Astrocyte (in vitro differentiated cells and primary cell): ENCODE measurements at regions not wholly inside any gene's neighbourhood (a gene's known extent, or its start where the extent isn't known, plus 50 kb on each side); places are given as distances from the start of the nearest gene placed in this dataset.
A peak's percentile ranks its signal among the peaks of the same experiment; 100 is the strongest.

Experiments
- DNase-seq: peaks from one replicate; pipeline ENCODE4 v3.0.0-alpha.2; 2010; ENCODE audit warnings: low read depth
- FAIRE-seq: peaks from 2 replicates; lab custom pipeline; 2011; peaks lifted over from hg19 to GRCh38; lab: Jason Lieb, UNC
- H2AFZ ChIP-seq: 2 replicates; pipeline ENCODE4 v1.6.0; 2012; ENCODE audit warnings: low read depth, low read length, inconsistent platforms
- H3K27ac ChIP-seq: 2 replicates; pipeline ENCODE4 v1.5.1; 2011; ENCODE audit warnings: low read depth, low read length, inconsistent platforms
- H3K27me3 ChIP-seq: 2 replicates; pipeline ENCODE4 v1.6.0; 2011; ENCODE audit warnings: low read length, inconsistent platforms; ENCODE audit not compliant: insufficient read depth
- H3K36me3 ChIP-seq: 2 replicates; pipeline ENCODE4 v1.5.1; 2011; ENCODE audit warnings: low read length, inconsistent platforms; ENCODE audit not compliant: insufficient read depth
- H3K4me1 ChIP-seq: 2 replicates; pipeline ENCODE4 v1.5.1; 2011; ENCODE audit warnings: low read length, inconsistent platforms; ENCODE audit not compliant: insufficient read depth
- H3K4me2 ChIP-seq: 2 replicates; pipeline ENCODE4 v1.6.0; 2012; ENCODE audit warnings: low read length, inconsistent platforms
- H3K4me3 ChIP-seq: 2 replicates; pipeline ENCODE4 v1.5.1; 2011; ENCODE audit warnings: low read depth, mild to moderate bottlenecking, low read length, inconsistent platforms; ENCODE audit not compliant: insufficient read depth
- H3K79me2 ChIP-seq: 2 replicates; pipeline ENCODE4 v1.6.0; 2012; ENCODE audit warnings: mild to moderate bottlenecking, low read length, inconsistent platforms; ENCODE audit not compliant: insufficient read depth
- H3K9ac ChIP-seq: 2 replicates; pipeline ENCODE4 v1.6.0; 2012; ENCODE audit warnings: mild to moderate bottlenecking, low read length, inconsistent platforms
- H3K9me3 ChIP-seq: 2 replicates; pipeline ENCODE4 v1.5.1; 2012; ENCODE audit warnings: low read depth, mild to moderate bottlenecking, low read length, inconsistent platforms; ENCODE audit not compliant: insufficient read depth
- H4K20me1 ChIP-seq: 2 replicates; pipeline ENCODE4 v1.6.0; 2012; ENCODE audit warnings: low read length, inconsistent platforms; ENCODE audit not compliant: insufficient read depth
- H3K27ac Mint-ChIP-seq: one replicate; pipeline ENCODE4 v1.8.0; 2021; ENCODE audit warnings: mild to moderate bottlenecking, mixed read lengths; ENCODE audit not compliant: unreplicated experiment
- H3K27me3 Mint-ChIP-seq: one replicate; pipeline ENCODE4 v1.8.0; 2021; ENCODE audit warnings: low read depth, mixed read lengths; ENCODE audit not compliant: unreplicated experiment
- H3K36me3 Mint-ChIP-seq: one replicate; pipeline ENCODE4 v1.8.0; 2021; ENCODE audit warnings: low read depth, mixed read lengths; ENCODE audit not compliant: unreplicated experiment
- H3K4me1 Mint-ChIP-seq: one replicate; pipeline ENCODE4 v1.8.0; 2021; ENCODE audit warnings: low read depth, mixed read lengths; ENCODE audit not compliant: unreplicated experiment
- H3K4me3 Mint-ChIP-seq: one replicate; pipeline ENCODE4 v1.8.0; 2021; ENCODE audit warnings: mild to moderate bottlenecking, moderate library complexity, mixed read lengths; ENCODE audit not compliant: unreplicated experiment
- H3K9me3 Mint-ChIP-seq: one replicate; pipeline ENCODE4 v1.8.0; 2021; ENCODE audit warnings: mild to moderate bottlenecking, mixed read lengths; ENCODE audit not compliant: unreplicated experiment
- CTCF ChIP-seq: IDR thresholded peaks from 2 replicates; pipeline ENCODE4 v1.5.1; 2011; ENCODE audit warnings: low read depth, mild to moderate bottlenecking, inconsistent platforms, low read length, moderate library complexity; ENCODE audit not compliant: insufficient read depth
- EZH2 ChIP-seq: IDR thresholded peaks from 2 replicates; pipeline ENCODE4 v1.6.1; 2012; ENCODE audit warnings: mild to moderate bottlenecking, low read length, inconsistent platforms; ENCODE audit not compliant: insufficient read depth

GRCh38 chr3:66552846-66553245, 52.0 kb upstream of the LRIG1 start:
- Histone ChIP-seq H3K4me2 (no peak overlapping the region), H3K4me1 (no peaks in the 10 kb centered on the region), H4K20me1 (no peaks in the 10 kb centered on the region), H3K9me3 (no peaks in the 10 kb centered on the region), H3K27ac (no peak overlapping the region), H3K9ac (no peak overlapping the region), H3K27me3 (no peaks in the 10 kb centered on the region), H3K79me2 (no peaks in the 10 kb centered on the region), H3K4me3 (no peak overlapping the region), H2AFZ (no peak overlapping the region), H3K36me3 (no peaks in the 10 kb centered on the region)
- no peak overlapping the region for H3K27ac Mint-ChIP-seq
- H3K36me3 Mint-ChIP-seq: no peaks in the 10 kb centered on the region
- H3K27me3 Mint-ChIP-seq: no peaks in the 10 kb centered on the region
- TF ChIP-seq EZH2 (no peak), CTCF (no peak)
- no peak overlapping the region for H3K4me3 Mint-ChIP-seq
- H3K4me1 Mint-ChIP-seq: peaks cover 13% of the 10 kb centered on the region
- FAIRE-seq (no peak), DNase-seq (no peak)
- H3K9me3 Mint-ChIP-seq: no peaks in the 10 kb centered on the region

- Histone ChIP-seq H3K4me1 (no peaks in the 10 kb centered on the region), H3K4me2 (peak overlapping the region; percentile 3), H3K9me3 (no peaks in the 10 kb centered on the region), H3K27me3 (no peaks in the 10 kb centered on the region), H3K27ac (no peak overlapping the region), H4K20me1 (no peaks in the 10 kb centered on the region), H3K4me3 (no peak overlapping the region), H3K36me3 (no peaks in the 10 kb centered on the region), H3K9ac (no peak overlapping the region), H3K79me2 (no peaks in the 10 kb centered on the region), H2AFZ (no peak overlapping the region)
- FAIRE-seq: no peak
- no peak for TF ChIP-seq EZH2
- TF ChIP-seq CTCF: no peak
- Mint-ChIP-seq H3K27me3 (no peaks in the 10 kb centered on the region), H3K9me3 (no peaks in the 10 kb centered on the region), H3K4me3 (no peak overlapping the region), H3K36me3 (no peaks in the 10 kb centered on the region), H3K4me1 (peaks cover 13% of the 10 kb centered on the region), H3K27ac (peak overlapping the region; percentile 67)
- no peak for DNase-seq
These were observed 52.8 kb upstream of the LRIG1 start for GRCh38 chr3:66553441-66554113.

- Histone ChIP-seq H3K27ac (no peak overlapping the region), H4K20me1 (no peaks in the 10 kb centered on the region), H3K27me3 (no peaks in the 10 kb centered on the region), H3K36me3 (no peaks in the 10 kb centered on the region), H2AFZ (no peak overlapping the region), H3K4me2 (peak overlapping the region; percentile 3), H3K9ac (no peak overlapping the region), H3K9me3 (no peaks in the 10 kb centered on the region), H3K4me3 (no peak overlapping the region), H3K79me2 (no peaks in the 10 kb centered on the region), H3K4me1 (no peaks in the 10 kb centered on the region)
- H3K27ac Mint-ChIP-seq: no peak overlapping the region
- DNase-seq (peak; percentile 47), FAIRE-seq (no peak)
- no peaks in the 10 kb centered on the region for H3K36me3 Mint-ChIP-seq
- peaks cover 13% of the 10 kb centered on the region for H3K4me1 Mint-ChIP-seq
- peaks cover 4% of the 10 kb centered on the region for H3K9me3 Mint-ChIP-seq
- no peak overlapping the region for H3K4me3 Mint-ChIP-seq
- no peaks in the 10 kb centered on the region for H3K27me3 Mint-ChIP-seq
- no peak for TF ChIP-seq CTCF
- TF ChIP-seq EZH2: no peak
These were observed 53.4 kb upstream of the LRIG1 start for GRCh38 chr3:66554178-66554577.
